ENCODE measurements at regions not wholly inside any gene's neighbourhood (a gene's known extent, or its start where the extent isn't known, plus 50 kb on each side); places are given as distances from the start of the nearest gene placed in this dataset.

DNA sequence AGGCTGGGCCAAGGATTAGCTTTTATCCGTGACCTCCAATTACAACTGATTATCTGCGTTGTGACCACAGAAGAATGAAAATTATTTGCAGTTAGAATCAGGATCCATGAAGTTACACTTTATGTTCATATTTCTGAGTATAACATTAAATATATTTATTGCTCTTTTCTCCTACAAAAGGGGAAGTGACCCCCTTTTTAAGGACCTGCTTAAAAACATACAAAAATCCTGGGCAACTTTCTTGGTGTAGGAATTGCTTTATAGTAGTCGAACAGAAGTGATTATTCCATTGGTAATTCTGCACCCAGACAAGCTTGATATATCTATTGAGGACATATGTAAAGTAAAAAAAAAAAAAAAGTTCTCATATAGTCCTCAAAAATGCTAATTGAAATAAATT, 208.7 kb downstream of the MRPL39 start:
- TF ChIP-seq, protein P1, sequence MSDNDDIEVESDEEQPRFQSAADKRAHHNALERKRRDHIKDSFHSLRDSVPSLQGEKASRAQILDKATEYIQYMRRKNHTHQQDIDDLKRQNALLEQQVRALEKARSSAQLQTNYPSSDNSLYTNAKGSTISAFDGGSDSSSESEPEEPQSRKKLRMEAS (IDR thresholded peaks at IDR 0.05): no peak
- TF ChIP-seq RAD21 (IDR thresholded peaks at IDR 0.05; ENCODE audit: low read depth): no peak
- TF ChIP-seq TAF1 (IDR thresholded peaks at IDR 0.05; ENCODE audit: low read depth): no peak
- no peak for TF ChIP-seq NFIC (IDR thresholded peaks at IDR 0.05)
- TF ChIP-seq, protein P2, sequence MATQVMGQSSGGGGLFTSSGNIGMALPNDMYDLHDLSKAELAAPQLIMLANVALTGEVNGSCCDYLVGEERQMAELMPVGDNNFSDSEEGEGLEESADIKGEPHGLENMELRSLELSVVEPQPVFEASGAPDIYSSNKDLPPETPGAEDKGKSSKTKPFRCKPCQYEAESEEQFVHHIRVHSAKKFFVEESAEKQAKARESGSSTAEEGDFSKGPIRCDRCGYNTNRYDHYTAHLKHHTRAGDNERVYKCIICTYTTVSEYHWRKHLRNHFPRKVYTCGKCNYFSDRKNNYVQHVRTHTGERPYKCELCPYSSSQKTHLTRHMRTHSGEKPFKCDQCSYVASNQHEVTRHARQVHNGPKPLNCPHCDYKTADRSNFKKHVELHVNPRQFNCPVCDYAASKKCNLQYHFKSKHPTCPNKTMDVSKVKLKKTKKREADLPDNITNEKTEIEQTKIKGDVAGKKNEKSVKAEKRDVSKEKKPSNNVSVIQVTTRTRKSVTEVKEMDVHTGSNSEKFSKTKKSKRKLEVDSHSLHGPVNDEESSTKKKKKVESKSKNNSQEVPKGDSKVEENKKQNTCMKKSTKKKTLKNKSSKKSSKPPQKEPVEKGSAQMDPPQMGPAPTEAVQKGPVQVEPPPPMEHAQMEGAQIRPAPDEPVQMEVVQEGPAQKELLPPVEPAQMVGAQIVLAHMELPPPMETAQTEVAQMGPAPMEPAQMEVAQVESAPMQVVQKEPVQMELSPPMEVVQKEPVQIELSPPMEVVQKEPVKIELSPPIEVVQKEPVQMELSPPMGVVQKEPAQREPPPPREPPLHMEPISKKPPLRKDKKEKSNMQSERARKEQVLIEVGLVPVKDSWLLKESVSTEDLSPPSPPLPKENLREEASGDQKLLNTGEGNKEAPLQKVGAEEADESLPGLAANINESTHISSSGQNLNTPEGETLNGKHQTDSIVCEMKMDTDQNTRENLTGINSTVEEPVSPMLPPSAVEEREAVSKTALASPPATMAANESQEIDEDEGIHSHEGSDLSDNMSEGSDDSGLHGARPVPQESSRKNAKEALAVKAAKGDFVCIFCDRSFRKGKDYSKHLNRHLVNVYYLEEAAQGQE (IDR thresholded peaks at IDR 0.05; ENCODE audit: low read depth): no peak
- no peak for TF ChIP-seq TCF12 (IDR thresholded peaks at IDR 0.05; ENCODE audit: low read depth)
